Kidney epithelial cell (primary cell): ENCODE measurements at regions not wholly inside any gene's neighbourhood (a gene's known extent, or its start where the extent isn't known, plus 50 kb on each side); places are given as distances from the start of the nearest gene placed in this dataset.

ENCODE experiments used
- DNase-seq: peaks from one replicate; pipeline ENCODE4 v3.0.0-alpha.2; 2010; ENCODE audit warnings: low read depth
- H3K27me3 ChIP-seq: 2 replicates; pipeline ENCODE4 v1.6.0; 2011; ENCODE audit warnings: low read length; ENCODE audit not compliant: control insufficient read depth, insufficient read depth
- H3K36me3 ChIP-seq: 2 replicates; pipeline ENCODE4 v1.5.1; 2011; ENCODE audit warnings: low read length; ENCODE audit not compliant: control insufficient read depth, insufficient read depth
- H3K4me3 ChIP-seq: 2 replicates; pipeline ENCODE4 v1.5.1; 2011; ENCODE audit warnings: low read depth, mild to moderate bottlenecking, control low read depth, low read length
- CTCF ChIP-seq: IDR thresholded peaks from 2 replicates; pipeline ENCODE4 v1.5.1; 2011; ENCODE audit warnings: mild to moderate bottlenecking, moderate library complexity, low read length, control low read depth, inconsistent platforms; ENCODE audit not compliant: insufficient read depth, poor library complexity, severe bottlenecking

GRCh38 chr6:19554356-19555225 lies 282.6 kb upstream of the ID4 start:
- DNase-seq: no peak
- Histone ChIP-seq H3K36me3 (no peaks in the 10 kb centered on the region), H3K27me3 (no peaks in the 10 kb centered on the region), H3K4me3 (no peak overlapping the region)
- TF ChIP-seq CTCF: no peak

DNA sequence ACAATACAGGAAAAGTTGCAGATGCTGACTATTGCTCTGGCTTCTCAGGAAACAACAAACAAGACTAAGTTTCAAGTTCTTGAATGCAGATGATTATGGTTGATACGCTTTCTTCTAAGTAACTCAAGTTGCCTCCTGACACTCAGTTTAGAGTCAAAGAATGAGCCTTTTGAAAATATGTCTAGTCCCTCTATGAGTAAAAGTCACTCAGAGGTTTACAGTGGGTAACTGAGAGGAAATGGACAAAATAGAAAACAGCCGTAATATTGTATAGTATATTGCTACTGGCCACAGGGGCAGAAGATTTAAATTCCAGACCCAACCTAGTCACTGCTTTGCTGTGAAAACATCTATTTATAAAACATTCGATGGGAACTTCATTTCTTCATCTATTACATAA lies 280.0 kb upstream of the ID4 start:
- H3K36me3 ChIP-seq: no peaks in the 10 kb centered on the region
- DNase-seq: no peak
- no peak for TF ChIP-seq CTCF
- H3K4me3 ChIP-seq: no peak overlapping the region
- H3K27me3 ChIP-seq: no peaks in the 10 kb centered on the region

GRCh38 chr6:19558201-19558600 lies 279.0 kb upstream of the ID4 start:
- TF ChIP-seq CTCF: no peak
- DNase-seq: no peak
- H3K4me3 ChIP-seq: no peak overlapping the region
- H3K27me3 ChIP-seq: no peaks in the 10 kb centered on the region
- no peaks in the 10 kb centered on the region for H3K36me3 ChIP-seq

DNA sequence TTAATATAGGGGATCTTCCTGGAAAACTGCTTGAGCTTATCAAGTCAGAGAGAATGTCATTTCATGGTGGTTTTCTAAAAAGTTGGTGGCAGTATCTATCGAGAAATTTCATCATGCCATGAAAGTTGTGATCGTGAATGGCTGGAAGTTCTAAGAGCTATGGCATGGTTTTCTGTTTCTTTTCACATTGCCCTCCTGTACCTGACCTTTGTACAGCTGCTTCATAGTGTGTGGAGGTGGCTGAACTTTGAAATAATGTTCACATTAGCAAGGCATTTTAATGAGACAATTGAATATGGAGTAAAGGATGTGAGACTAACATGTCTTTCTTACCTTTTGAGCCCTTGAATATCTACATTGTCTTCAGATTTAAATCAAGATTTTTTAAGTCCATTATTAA lies 278.2 kb upstream of the ID4 start:
- no peak for DNase-seq
- no peaks in the 10 kb centered on the region for H3K36me3 ChIP-seq
- no peaks in the 10 kb centered on the region for H3K27me3 ChIP-seq
- TF ChIP-seq CTCF: no peak
- H3K4me3 ChIP-seq: no peak overlapping the region

- TF ChIP-seq CTCF: no peak
- no peak for DNase-seq
- Histone ChIP-seq H3K4me3 (no peak overlapping the region), H3K27me3 (no peaks in the 10 kb centered on the region), H3K36me3 (no peaks in the 10 kb centered on the region)
Observed at GRCh38 chr6:19562468-19562867, 274.7 kb upstream of the ID4 start.

GRCh38 chr6:19569563-19569962 lies 267.6 kb upstream of the ID4 start:
- Histone ChIP-seq H3K27me3 (no peaks in the 10 kb centered on the region), H3K4me3 (no peak overlapping the region)

More at GRCh38 chr6:19569563-19569962, 267.6 kb upstream of the ID4 start:
- TF ChIP-seq CTCF: no peak
- no peak for DNase-seq
- no peaks in the 10 kb centered on the region for H3K36me3 ChIP-seq
